ENCODE measurements at regions not wholly inside any gene's neighbourhood (a gene's known extent, or its start where the extent isn't known, plus 50 kb on each side); places are given as distances from the start of the nearest gene placed in this dataset.

DNA sequence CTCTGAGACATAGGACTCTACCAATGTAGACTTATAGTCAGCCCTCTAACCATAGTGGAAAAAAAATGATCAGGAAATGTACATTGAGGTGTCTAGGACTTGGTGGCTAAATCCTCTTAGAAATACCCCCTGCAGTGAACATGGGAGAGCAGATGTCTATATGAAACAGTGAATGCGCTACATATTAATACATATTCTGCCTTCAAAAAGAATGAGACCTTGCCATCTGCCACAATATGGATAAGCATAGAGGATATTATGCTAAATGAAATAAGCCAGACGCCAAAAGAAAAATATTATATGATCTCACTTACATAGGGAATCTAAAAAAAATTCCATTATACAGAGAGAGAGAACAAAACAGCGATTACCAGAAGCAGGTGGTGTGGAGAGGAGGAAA, 66.6 kb upstream of the HAO2 start:
- TF ChIP-seq, protein P1, sequence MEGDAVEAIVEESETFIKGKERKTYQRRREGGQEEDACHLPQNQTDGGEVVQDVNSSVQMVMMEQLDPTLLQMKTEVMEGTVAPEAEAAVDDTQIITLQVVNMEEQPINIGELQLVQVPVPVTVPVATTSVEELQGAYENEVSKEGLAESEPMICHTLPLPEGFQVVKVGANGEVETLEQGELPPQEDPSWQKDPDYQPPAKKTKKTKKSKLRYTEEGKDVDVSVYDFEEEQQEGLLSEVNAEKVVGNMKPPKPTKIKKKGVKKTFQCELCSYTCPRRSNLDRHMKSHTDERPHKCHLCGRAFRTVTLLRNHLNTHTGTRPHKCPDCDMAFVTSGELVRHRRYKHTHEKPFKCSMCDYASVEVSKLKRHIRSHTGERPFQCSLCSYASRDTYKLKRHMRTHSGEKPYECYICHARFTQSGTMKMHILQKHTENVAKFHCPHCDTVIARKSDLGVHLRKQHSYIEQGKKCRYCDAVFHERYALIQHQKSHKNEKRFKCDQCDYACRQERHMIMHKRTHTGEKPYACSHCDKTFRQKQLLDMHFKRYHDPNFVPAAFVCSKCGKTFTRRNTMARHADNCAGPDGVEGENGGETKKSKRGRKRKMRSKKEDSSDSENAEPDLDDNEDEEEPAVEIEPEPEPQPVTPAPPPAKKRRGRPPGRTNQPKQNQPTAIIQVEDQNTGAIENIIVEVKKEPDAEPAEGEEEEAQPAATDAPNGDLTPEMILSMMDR (IDR thresholded peaks at IDR 0.05) = no peak
- TF ChIP-seq, protein P2, sequence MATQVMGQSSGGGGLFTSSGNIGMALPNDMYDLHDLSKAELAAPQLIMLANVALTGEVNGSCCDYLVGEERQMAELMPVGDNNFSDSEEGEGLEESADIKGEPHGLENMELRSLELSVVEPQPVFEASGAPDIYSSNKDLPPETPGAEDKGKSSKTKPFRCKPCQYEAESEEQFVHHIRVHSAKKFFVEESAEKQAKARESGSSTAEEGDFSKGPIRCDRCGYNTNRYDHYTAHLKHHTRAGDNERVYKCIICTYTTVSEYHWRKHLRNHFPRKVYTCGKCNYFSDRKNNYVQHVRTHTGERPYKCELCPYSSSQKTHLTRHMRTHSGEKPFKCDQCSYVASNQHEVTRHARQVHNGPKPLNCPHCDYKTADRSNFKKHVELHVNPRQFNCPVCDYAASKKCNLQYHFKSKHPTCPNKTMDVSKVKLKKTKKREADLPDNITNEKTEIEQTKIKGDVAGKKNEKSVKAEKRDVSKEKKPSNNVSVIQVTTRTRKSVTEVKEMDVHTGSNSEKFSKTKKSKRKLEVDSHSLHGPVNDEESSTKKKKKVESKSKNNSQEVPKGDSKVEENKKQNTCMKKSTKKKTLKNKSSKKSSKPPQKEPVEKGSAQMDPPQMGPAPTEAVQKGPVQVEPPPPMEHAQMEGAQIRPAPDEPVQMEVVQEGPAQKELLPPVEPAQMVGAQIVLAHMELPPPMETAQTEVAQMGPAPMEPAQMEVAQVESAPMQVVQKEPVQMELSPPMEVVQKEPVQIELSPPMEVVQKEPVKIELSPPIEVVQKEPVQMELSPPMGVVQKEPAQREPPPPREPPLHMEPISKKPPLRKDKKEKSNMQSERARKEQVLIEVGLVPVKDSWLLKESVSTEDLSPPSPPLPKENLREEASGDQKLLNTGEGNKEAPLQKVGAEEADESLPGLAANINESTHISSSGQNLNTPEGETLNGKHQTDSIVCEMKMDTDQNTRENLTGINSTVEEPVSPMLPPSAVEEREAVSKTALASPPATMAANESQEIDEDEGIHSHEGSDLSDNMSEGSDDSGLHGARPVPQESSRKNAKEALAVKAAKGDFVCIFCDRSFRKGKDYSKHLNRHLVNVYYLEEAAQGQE (IDR thresholded peaks at IDR 0.05; ENCODE audit: insufficient read depth in 1 of 2, low read depth in 2 of 2, low read length in 1 of 2) = no peak
- no peak for TF ChIP-seq SIN3A (IDR thresholded peaks at IDR 0.05; ENCODE audit: borderline replicate concordance, insufficient read depth, low read depth, low read length)

Data from Panc1 (cell line).